ENCODE measurements at regions not wholly inside any gene's neighbourhood (a gene's known extent, or its start where the extent isn't known, plus 50 kb on each side); places are given as distances from the start of the nearest gene placed in this dataset.

DNA sequence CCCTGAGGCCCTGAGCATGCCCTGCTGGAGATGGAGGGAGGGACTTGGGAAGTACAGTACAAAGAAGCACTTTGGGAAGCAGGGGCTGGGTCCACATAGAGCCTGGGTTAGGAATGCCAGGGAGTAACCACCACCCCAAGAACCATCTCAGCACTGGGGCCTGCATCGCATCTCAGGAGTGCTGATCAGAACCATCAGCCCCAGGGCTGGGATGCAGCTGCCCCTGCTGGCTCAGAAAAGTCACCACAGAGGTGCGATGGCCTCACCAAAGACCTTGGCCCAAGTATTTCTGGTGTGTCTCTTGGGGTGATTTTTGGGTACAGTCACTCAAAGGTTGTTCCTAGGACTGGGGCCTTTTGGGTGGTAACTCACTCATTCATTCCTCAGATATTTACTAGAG is 236.8 kb upstream of the MVB12B start:
- DNase-seq (ENCODE audit: low read depth in 2 of 2) = no peak

DNA sequence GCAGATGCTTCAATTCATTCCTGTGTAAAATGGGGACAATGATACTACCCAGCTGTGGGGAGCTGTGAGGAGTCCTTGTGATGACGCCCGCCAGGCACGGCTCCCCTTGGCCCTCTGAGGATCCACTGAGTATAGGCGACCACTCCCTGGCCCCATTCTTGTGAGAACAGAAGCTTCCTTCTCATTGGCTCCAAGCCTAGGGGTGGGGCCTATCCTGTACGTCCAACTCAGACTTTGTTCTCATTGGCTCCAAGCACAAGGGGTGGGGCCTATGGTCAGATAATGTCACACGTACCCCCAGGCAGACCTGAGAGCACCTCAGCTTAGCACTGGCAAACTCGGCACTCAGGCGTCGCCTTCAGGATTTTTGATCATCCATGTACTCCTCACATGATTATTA is 232.9 kb upstream of the MVB12B start:
- no peak for DNase-seq (ENCODE audit: low read depth in 2 of 2)

DNA sequence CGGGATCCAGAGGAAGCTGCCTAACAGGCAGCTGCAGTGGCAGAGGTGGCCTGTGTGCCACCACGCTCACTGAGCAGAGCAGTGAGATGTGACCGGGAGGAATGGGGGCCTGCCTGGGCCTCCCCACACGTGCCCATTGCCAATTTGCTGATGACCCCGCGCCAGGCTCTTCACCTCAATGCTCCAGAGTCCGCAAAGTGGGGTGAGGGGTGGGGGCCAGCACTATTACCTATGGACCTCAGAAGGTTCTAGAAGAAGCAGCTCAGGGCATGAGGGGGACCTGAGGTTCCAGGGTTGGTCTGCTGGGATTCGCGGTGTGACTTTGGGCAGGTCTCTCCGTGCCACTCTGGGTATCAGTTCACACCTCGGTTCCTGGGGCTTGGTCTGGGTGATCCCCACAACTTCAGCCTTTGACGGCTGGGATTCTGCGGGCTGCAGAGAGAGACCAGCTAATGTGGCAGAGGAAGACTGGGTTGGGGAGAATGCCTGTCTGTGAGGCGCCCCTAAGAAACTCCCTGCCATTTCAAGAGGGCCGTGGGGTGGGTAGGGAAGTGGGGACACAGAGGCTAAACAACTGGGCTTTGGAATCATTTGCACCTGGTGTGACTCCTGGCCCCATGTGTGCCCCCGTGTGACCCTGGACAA is 231.0 kb upstream of the MVB12B start:
- no peak for DNase-seq (ENCODE audit: low read depth in 2 of 2)

- no peak for DNase-seq (ENCODE audit: low read depth in 2 of 2)
These were observed 230.3 kb upstream of the MVB12B start for GRCh38 chr9:126096340-126096739.

- DNase-seq (ENCODE audit: low read depth in 2 of 2) = no peak
These were observed 228.9 kb upstream of the MVB12B start for GRCh38 chr9:126097679-126098078.

- DNase-seq (ENCODE audit: low read depth in 2 of 2) = no peak
These were observed 220.2 kb upstream of the MVB12B start for GRCh38 chr9:126106404-126106803.

- no peak for DNase-seq (ENCODE audit: low read depth in 2 of 2)
These were observed 218.9 kb upstream of the MVB12B start for GRCh38 chr9:126107693-126108092.

DNA sequence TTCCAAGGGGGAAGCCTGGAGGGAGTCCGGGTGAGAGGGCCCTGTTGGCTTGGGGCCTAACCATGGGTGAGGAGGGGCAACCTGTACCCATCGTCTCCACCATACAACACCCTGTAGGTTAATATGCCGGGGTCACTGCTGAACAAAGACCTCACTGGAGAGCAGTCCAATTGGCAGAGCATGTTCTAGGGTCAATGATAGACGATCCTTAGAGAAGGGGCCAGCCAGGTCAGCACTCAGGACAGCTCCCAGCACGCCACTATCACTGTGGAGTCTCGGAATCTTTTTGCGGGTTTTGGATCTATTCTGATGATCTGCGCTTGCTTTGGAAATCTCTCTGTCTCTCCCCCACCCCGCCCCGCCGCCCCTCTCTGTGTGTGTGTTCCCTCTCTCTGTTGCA is 218.4 kb upstream of the MVB12B start:
- no peak for DNase-seq (ENCODE audit: low read depth in 2 of 2)

- no peak for DNase-seq (ENCODE audit: low read depth in 2 of 2)
These were observed 217.1 kb upstream of the MVB12B start for GRCh38 chr9:126109575-126109974.

DNA sequence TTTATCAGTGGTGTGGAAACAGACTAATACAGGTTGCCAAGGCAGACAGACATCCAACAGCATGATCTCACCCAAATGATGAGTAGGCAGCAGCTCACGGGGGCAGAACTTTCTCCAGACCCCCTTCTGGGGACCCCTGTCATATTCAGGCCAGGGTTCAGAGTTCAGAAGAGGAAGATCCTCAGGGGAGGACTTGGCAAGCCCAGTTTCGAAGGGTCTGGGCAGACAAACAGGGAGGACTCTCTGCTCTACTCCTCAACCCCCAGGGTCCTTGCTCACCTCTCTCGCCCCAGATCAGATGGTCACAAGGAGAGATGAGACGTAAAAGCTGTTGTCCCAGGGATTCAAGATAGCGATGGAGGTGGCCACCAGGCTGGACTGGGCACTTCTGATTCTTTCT is 215.1 kb upstream of the MVB12B start:
- no peak for DNase-seq (ENCODE audit: low read depth in 2 of 2)

- no peak for DNase-seq (ENCODE audit: low read depth in 2 of 2)
These were observed 214.4 kb upstream of the MVB12B start for GRCh38 chr9:126112135-126112720.

DNA sequence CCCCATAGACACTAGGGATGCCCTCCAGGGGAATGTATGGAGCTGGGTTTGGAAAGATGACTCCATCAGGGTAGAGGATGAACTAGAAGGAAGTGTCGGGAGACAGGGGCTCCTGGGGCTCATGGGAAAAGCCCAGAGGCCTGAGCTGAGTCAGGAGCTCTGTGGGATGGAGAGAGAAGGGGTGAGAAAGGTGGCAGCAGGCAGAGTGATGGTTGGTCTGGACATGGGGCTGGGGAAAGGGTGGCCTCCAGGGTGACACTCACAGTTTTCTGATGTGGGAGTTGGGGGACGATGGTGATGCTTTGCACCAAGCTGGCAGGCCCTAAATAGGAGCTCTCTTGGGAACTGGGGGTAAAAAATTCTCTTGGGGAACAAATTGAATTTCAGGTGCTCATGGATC is 213.5 kb upstream of the MVB12B start:
- DNase-seq (ENCODE audit: low read depth in 2 of 2) = no peak

GRCh38 chr9:126113756-126114408 is 212.7 kb upstream of the MVB12B start:
- no peak for DNase-seq (ENCODE audit: low read depth in 2 of 2)

DNA sequence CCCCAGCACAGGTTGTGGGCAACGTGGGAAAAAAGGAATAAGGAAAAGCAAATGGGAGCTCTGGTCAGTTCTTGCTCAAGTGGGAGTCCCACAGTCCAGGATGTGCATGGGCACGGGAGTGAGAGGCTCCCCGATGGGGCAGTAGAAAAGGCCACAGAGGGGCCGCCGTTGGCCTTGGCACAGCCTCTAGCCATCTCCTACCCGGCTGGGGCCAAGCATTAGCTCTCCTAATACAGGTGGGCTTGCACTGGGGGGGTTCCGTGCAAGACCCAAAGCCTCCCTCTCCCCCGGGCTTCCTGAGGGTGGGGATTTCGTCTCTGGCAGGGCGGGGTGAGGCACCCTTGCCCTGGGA is 212.2 kb upstream of the MVB12B start:
- no peak for DNase-seq (ENCODE audit: low read depth in 2 of 2)

GRCh38 chr9:126114850-126115460 is 211.7 kb upstream of the MVB12B start:
- DNase-seq (ENCODE audit: low read depth in 2 of 2) = no peak

GRCh38 chr9:126116351-126117157 is 210.1 kb upstream of the MVB12B start:
- no peak for DNase-seq (ENCODE audit: low read depth in 2 of 2)

DNA sequence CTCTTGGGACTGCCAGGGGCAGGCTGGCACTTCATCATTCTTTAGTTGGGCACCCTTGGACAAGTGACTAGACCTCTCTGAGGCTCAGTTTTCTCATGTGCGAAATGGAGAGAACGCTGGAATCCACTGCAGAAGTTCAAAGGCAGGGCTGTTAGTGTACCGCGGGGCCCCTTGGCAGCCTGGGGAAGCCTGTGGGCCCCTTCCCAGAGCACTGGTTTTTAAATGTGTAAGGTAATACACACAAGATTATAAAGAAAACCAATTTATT is 209.5 kb upstream of the MVB12B start:
- DNase-seq (ENCODE audit: low read depth in 2 of 2) = no peak

DNA sequence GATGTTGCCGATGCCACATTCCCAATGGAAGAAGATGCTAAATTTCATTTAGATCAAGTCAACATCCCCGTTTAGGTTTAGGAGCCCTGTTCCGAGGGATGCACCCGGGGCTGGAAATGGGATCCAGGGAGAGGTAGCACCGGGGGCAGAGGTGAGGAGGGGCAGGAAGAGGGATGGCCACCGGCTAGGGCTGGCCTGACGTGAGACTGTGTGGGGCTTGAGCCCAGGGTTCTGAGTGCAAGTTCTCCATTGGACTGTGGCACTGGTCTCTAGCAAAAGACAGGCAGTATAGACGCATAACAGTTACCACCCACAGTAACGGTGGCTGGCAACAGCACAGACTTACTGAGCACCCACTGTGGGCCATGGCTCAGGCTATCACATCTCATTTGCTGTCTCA is 209.0 kb upstream of the MVB12B start:
- DNase-seq (ENCODE audit: low read depth in 2 of 2) = no peak

- no peak for DNase-seq (ENCODE audit: low read depth in 2 of 2)
These were observed 206.9 kb upstream of the MVB12B start for GRCh38 chr9:126119731-126120130.

DNA sequence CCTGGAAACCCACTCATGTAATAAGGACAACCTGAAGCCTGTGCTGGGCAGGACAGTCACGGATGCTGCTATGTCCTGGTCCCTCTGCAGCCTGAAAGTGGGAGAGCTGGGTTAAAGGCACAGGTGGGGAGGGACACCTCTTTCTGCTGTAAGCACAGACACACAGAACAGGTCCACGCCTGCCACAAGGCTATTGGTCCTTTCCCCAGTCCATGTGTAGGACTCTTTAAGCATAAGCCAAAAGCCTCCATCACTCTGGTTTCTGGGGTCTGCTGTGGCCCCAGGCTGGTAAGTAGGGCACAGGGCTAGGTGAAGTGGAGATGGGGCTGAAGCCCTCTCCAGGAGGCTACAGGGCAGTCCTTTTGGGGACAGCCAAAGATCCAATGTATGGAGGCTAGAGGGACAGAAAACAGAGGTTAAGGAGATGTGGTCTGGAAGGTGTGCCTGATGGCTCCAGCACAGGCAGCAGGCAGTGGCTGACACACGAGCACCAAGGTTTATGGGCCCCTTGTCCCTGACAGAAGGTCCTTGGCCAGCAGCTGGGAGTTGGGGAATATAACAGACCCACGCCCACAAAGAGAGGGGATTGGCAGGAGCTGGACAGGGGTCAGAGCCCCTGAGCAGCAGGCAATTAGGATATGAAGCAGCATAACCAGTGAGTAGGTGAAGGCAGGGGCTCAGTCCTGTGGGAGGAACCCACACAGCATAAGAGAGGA is 203.6 kb upstream of the MVB12B start:
- no peak for DNase-seq (ENCODE audit: low read depth in 2 of 2)

- no peak for DNase-seq (ENCODE audit: low read depth in 2 of 2)
These were observed 202.7 kb upstream of the MVB12B start for GRCh38 chr9:126123927-126124326.

GRCh38 chr9:126125177-126125576 is 201.5 kb upstream of the MVB12B start:
- DNase-seq (ENCODE audit: low read depth in 2 of 2) = no peak

All from stimulated activated CD4-positive, alpha-beta T cell treated with anti-CD3 and anti-CD28 coated beads, Interleukin-15, amount 100 ng/mL, for 48 hours (primary cell).